Lower leg skin (tissue), 3 donors: ENCODE measurements at regions not wholly inside any gene's neighbourhood (a gene's known extent, or its start where the extent isn't known, plus 50 kb on each side); places are given as distances from the start of the nearest gene placed in this dataset.

ENCODE experiments used
- CTCF ChIP-seq, 3 donors: fragments of 450-650 bp; IDR thresholded peaks; one replicate each; pipeline ENCODE4 v1.5.1; 2016; ENCODE audit warnings: antibody characterized with exemption in 3 of 3, mild to moderate bottlenecking in 3 of 3, moderate library complexity in 2 of 3
- POLR2A ChIP-seq, 2 donors: fragments of 450-650 bp; IDR thresholded peaks; one replicate each; pipeline ENCODE4 v1.6.1; 2016 to 2017; ENCODE audit warnings: antibody characterized with exemption in 2 of 2, mild to moderate bottlenecking in 1 of 2, moderate library complexity in 1 of 2

DNA sequence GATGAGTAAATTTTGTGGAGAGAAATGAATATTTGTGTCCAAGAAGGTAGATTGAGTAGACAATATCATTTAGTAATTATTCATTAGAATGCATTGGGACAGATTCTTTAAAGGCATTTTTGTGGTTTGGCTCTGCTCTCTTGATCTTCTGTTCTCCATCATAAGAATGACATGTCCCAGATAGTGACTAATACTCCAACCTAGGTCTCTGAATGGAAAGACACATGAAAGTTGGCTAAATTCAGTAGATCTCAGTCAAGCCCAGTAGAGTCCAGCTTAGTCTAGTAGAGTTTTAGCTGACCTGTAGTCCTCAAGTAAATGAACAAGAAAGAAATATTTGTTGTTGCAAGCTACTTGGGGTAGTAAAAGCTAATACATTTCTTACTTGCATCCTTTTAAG lies 61.8 kb upstream of the DNAH14 start:
- TF ChIP-seq CTCF (IDR thresholded peaks at IDR 0.05), result no peak
- no peak for TF ChIP-seq POLR2A (IDR thresholded peaks at IDR 0.05)
